ENCODE measurements at regions not wholly inside any gene's neighbourhood (a gene's known extent, or its start where the extent isn't known, plus 50 kb on each side); places are given as distances from the start of the nearest gene placed in this dataset.

DNA sequence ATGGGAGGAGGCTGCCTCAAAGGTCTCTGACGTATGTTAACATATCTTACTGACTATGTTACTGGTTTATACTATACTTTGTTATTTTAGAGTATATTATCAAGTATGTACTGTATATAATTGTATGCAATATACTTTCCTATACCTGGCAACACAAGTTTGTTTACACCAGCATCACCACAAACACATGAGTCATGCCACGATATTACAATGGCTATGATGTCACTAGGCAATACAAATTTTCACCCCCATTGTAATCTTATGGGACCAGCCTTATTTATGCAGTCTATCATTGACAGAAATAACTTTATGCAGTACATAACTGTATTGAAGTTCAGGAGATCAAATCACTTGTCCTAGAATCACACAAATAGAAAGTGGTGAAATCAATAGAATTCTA, 329.9 kb upstream of the SLC7A11 start:
- H3K27me3 ChIP-seq (replicated peaks; ENCODE audit: insufficient read depth, low read length) = no peaks in the 10 kb centered on the region
- H3K4me2 ChIP-seq (ENCODE audit: low read depth, low read length) = no peak overlapping the region
- no peaks in the 10 kb centered on the region for H4K20me1 ChIP-seq (ENCODE audit: insufficient read depth, low read length)
- no peaks in the 10 kb centered on the region for H3K9me3 ChIP-seq (replicated peaks; ENCODE audit: insufficient read depth, low read length)
- H3K9ac ChIP-seq (ENCODE audit: low read length) = no peak overlapping the region
- H3F3A ChIP-seq (ENCODE audit: insufficient read depth, low read length) = no peaks in the 10 kb centered on the region
- H3K27ac ChIP-seq (ENCODE audit: low read length) = no peak overlapping the region
- H2AFZ ChIP-seq (ENCODE audit: low read length) = no peak overlapping the region
- H3K4me3 ChIP-seq (ENCODE audit: low read length) = no peak overlapping the region
- no peaks in the 10 kb centered on the region for H3K36me3 ChIP-seq (replicated peaks; ENCODE audit: insufficient read depth, low read length)
- no peak for TF ChIP-seq EZH2 (optimal IDR thresholded peaks at IDR 0.05; ENCODE audit: low read depth, low read length)
- no peak for TF ChIP-seq CTCF (IDR thresholded peaks at IDR 0.05; ENCODE audit: low read length)
- no peak for TF ChIP-seq EZH2phosphoT487 (IDR thresholded peaks at IDR 0.05; ENCODE audit: low read length)
- no peaks in the 10 kb centered on the region for H3K79me2 ChIP-seq (ENCODE audit: low read length)
- no peak for DNase-seq
- no peaks in the 10 kb centered on the region for H3K4me1 ChIP-seq (ENCODE audit: low read length)
- H3K9me2 ChIP-seq (replicated peaks; ENCODE audit: insufficient read depth, low read length) = no peaks in the 10 kb centered on the region

GRCh38 chr4:138567696-138568095, 325.5 kb upstream of the SLC7A11 start:
- DNase-seq = no peak
- H3F3A ChIP-seq (ENCODE audit: insufficient read depth, low read length) = no peaks in the 10 kb centered on the region
- no peak overlapping the region for H3K4me3 ChIP-seq (ENCODE audit: low read length)
- H3K9me3 ChIP-seq (replicated peaks; ENCODE audit: insufficient read depth, low read length) = no peaks in the 10 kb centered on the region
- no peak for TF ChIP-seq EZH2 (optimal IDR thresholded peaks at IDR 0.05; ENCODE audit: low read depth, low read length)
- TF ChIP-seq EZH2phosphoT487 (IDR thresholded peaks at IDR 0.05; ENCODE audit: low read length) = no peak
- TF ChIP-seq CTCF (IDR thresholded peaks at IDR 0.05; ENCODE audit: low read length) = no peak
- H3K4me2 ChIP-seq (ENCODE audit: low read depth, low read length) = no peak overlapping the region
- no peaks in the 10 kb centered on the region for H3K79me2 ChIP-seq (ENCODE audit: low read length)
- H3K27me3 ChIP-seq (replicated peaks; ENCODE audit: insufficient read depth, low read length) = no peaks in the 10 kb centered on the region
- no peaks in the 10 kb centered on the region for H3K9me2 ChIP-seq (replicated peaks; ENCODE audit: insufficient read depth, low read length)
- no peaks in the 10 kb centered on the region for H3K36me3 ChIP-seq (replicated peaks; ENCODE audit: insufficient read depth, low read length)
- H4K20me1 ChIP-seq (ENCODE audit: insufficient read depth, low read length) = no peaks in the 10 kb centered on the region
- no peak overlapping the region for H2AFZ ChIP-seq (ENCODE audit: low read length)
- H3K9ac ChIP-seq (ENCODE audit: low read length) = no peak overlapping the region
- no peaks in the 10 kb centered on the region for H3K4me1 ChIP-seq (ENCODE audit: low read length)
- no peak overlapping the region for H3K27ac ChIP-seq (ENCODE audit: low read length)

GRCh38 chr4:138565576-138565975, 323.4 kb upstream of the SLC7A11 start:
- Histone ChIP-seq H3K27me3 (replicated peaks; ENCODE audit: insufficient read depth, low read length) (no peaks in the 10 kb centered on the region), H3K9me2 (replicated peaks; ENCODE audit: insufficient read depth, low read length) (no peaks in the 10 kb centered on the region), H3K27ac (ENCODE audit: low read length) (no peak overlapping the region), H3F3A (ENCODE audit: insufficient read depth, low read length) (no peaks in the 10 kb centered on the region), H3K79me2 (ENCODE audit: low read length) (no peaks in the 10 kb centered on the region), H3K4me1 (ENCODE audit: low read length) (no peaks in the 10 kb centered on the region), H3K4me3 (ENCODE audit: low read length) (no peak overlapping the region), H2AFZ (ENCODE audit: low read length) (no peak overlapping the region), H3K36me3 (replicated peaks; ENCODE audit: insufficient read depth, low read length) (no peaks in the 10 kb centered on the region), H3K9me3 (replicated peaks; ENCODE audit: insufficient read depth, low read length) (no peaks in the 10 kb centered on the region), H3K9ac (ENCODE audit: low read length) (no peak overlapping the region), H4K20me1 (ENCODE audit: insufficient read depth, low read length) (no peaks in the 10 kb centered on the region), H3K4me2 (ENCODE audit: low read depth, low read length) (no peak overlapping the region)
- no peak for DNase-seq
- TF ChIP-seq EZH2 (optimal IDR thresholded peaks at IDR 0.05; ENCODE audit: low read depth, low read length) (no peak), EZH2phosphoT487 (IDR thresholded peaks at IDR 0.05; ENCODE audit: low read length) (no peak), CTCF (IDR thresholded peaks at IDR 0.05; ENCODE audit: low read length) (no peak)
